ENCODE measurements at regions not wholly inside any gene's neighbourhood (a gene's known extent, or its start where the extent isn't known, plus 50 kb on each side); places are given as distances from the start of the nearest gene placed in this dataset.

- TF ChIP-seq CTCF (IDR thresholded peaks at IDR 0.05; ENCODE audit: low read depth, low read length) (no peak), EZH2phosphoT487 (IDR thresholded peaks at IDR 0.05; ENCODE audit: low read depth) (no peak)
Measured at GRCh38 chr2:445896-446295, 158.0 kb upstream of the ALKAL2 start.

All from OCI-LY3 (cell line).